ENCODE measurements at regions not wholly inside any gene's neighbourhood (a gene's known extent, or its start where the extent isn't known, plus 50 kb on each side); places are given as distances from the start of the nearest gene placed in this dataset.
"Not testable (repeated sequence)": the region's sequence is repeated elsewhere in the genome, so short reads cannot be mapped to it uniquely, and the experiment has no call there.

GRCh38 chr13:28607187-28607955 is 51.6 kb upstream of the POMP start:
- TF ChIP-seq POU6F1 (CRISPR knock-in tag; IDR thresholded peaks at IDR 0.05; ENCODE audit: borderline replicate concordance, low read depth): no peak
- no peak for TF ChIP-seq ARNTL (CRISPR knock-in tag; IDR thresholded peaks at IDR 0.05; ENCODE audit: borderline replicate concordance, low read depth)
- TF ChIP-seq CSDC2 (CRISPR knock-in tag; IDR thresholded peaks at IDR 0.05): no peak
- TF ChIP-seq TCF4 (CRISPR knock-in tag; IDR thresholded peaks at IDR 0.05; ENCODE audit: borderline replicate concordance): no peak
- no peak for TF ChIP-seq ESRRG (CRISPR knock-in tag; IDR thresholded peaks at IDR 0.05)
- TF ChIP-seq ZNF8 (CRISPR knock-in tag; IDR thresholded peaks at IDR 0.05): no peak
- TF ChIP-seq ZFP3 (CRISPR knock-in tag; IDR thresholded peaks at IDR 0.05): no peak
- no peak for TF ChIP-seq ZNF70 (CRISPR knock-in tag; IDR thresholded peaks at IDR 0.05)
- no peak for TF ChIP-seq BACH2 (CRISPR knock-in tag; IDR thresholded peaks at IDR 0.05; ENCODE audit: borderline replicate concordance)
- no peak for TF ChIP-seq SNAI2 (CRISPR knock-in tag; IDR thresholded peaks at IDR 0.05)
- no peak for TF ChIP-seq CSRNP3 (CRISPR knock-in tag; IDR thresholded peaks at IDR 0.05)
- ATAC-seq: no peak

- no peak for ATAC-seq
- TF ChIP-seq TSHZ2 (CRISPR knock-in tag; IDR thresholded peaks at IDR 0.05) (no peak), CREB5 (CRISPR knock-in tag; IDR thresholded peaks at IDR 0.05; ENCODE audit: low read depth) (no peak), POU6F1 (CRISPR knock-in tag; IDR thresholded peaks at IDR 0.05; ENCODE audit: borderline replicate concordance, low read depth) (no peak), BACH2 (CRISPR knock-in tag; IDR thresholded peaks at IDR 0.05; ENCODE audit: borderline replicate concordance) (no peak), SNAI2 (CRISPR knock-in tag; IDR thresholded peaks at IDR 0.05) (no peak), CSRNP3 (CRISPR knock-in tag; IDR thresholded peaks at IDR 0.05) (no peak), ISL1 (CRISPR knock-in tag; IDR thresholded peaks at IDR 0.05) (no peak), ESRRG (CRISPR knock-in tag; IDR thresholded peaks at IDR 0.05) (no peak), PPARA (CRISPR knock-in tag; IDR thresholded peaks at IDR 0.05; ENCODE audit: borderline replicate concordance) (no peak), TCF4 (CRISPR knock-in tag; IDR thresholded peaks at IDR 0.05; ENCODE audit: borderline replicate concordance) (no peak), ZC3H10 (CRISPR knock-in tag; IDR thresholded peaks at IDR 0.05) (no peak), TOX (CRISPR knock-in tag; IDR thresholded peaks at IDR 0.05; ENCODE audit: borderline replicate concordance) (no peak), ZNF565 (CRISPR knock-in tag; conservative IDR thresholded peaks at IDR 0.05; ENCODE audit: low read depth) (no peak), ZNF70 (CRISPR knock-in tag; IDR thresholded peaks at IDR 0.05) (no peak)
Measured at GRCh38 chr13:28606466-28606865, 52.5 kb upstream of the POMP start.

- not testable (repeated sequence) for ATAC-seq
Measured at GRCh38 chr13:28605147-28605546, 53.8 kb upstream of the POMP start.

Measured in SK-N-SH treated with all-trans-retinoic acid at 6 μM for 48 hours (cell line).